Heart left ventricle (tissue), 13 donors: ENCODE measurements at regions not wholly inside any gene's neighbourhood (a gene's known extent, or its start where the extent isn't known, plus 50 kb on each side); places are given as distances from the start of the nearest gene placed in this dataset.

Experiments used
- POLR2A ChIP-seq, 2 donors: fragments of 450-650 bp; IDR thresholded peaks; one replicate each; pipeline ENCODE4 v1.6.1; 2017; ENCODE audit warnings: antibody characterized with exemption in 2 of 2, mild to moderate bottlenecking in 2 of 2, moderate library complexity in 2 of 2
- TF ChIP-seq, protein P1 (sequence below), 12 donors: fragments of 200-600 bp; sonication (generic) in 4 of 12; IDR thresholded peaks; one replicate each; pipeline versions ENCODE4 v1.5.0 to v1.8.0; 2018 to 2022; ENCODE audit warnings: antibody characterized with exemption in 12 of 12, mild to moderate bottlenecking in 5 of 12
- donor health status: ischemic (EF 13 %, LVEDD 7.1; RV severe dilation, severe dysfunction).
- donor health status: DM: no; HTN: yes; CAD: no.
- donor health status: DM: no; HTN: no; CAD: no.
- donor health status: ischemic (EF 25% LVEDD 6.9; RV normal size, moderate dysfunction).
- donor health status: ischemic (EF 25% LVEDD 5.7; RV mildly dilated, moderate dysfunction).
- donor health status: ischemic (EF 35%, LVEDD 5.7; RV mildly dilated, moderate dysfunction).
- donor health status: nonischemic (EF 11% LVEDD 7.7; RV severe dilation, severe dysfunction).
- donor health status: DM: yes; HTN: yes; CAD: no.
- donor health status: PGD.
- donor health status: ischemic (EF 29% LVEDD 5.4; RV normal size, mild dysfunction).
- donor health status: nonischemic (EF 23%, LVEDD 6.1; RV moderate dilation, normal function).

DNA sequence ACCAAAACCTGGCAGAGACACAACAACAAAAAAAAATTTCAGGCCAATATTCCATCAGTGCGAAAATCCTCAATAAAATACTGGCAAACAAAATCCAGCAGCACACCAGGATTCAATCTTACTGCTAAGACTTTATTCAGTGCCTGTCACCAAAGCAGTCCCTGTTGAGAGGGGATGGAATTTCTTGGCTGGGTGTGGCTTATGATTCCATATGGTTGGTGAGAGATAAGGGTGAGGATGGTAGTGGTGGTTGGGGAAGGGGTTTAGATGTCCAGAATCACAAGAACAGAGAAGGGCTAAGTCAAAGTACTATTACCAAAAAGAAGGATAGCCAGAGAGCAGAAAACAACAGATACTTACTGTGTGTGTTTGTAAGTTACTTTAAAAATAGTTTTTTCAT lies 152.8 kb upstream of the SLC35B3 start:
- TF ChIP-seq, protein P1, sequence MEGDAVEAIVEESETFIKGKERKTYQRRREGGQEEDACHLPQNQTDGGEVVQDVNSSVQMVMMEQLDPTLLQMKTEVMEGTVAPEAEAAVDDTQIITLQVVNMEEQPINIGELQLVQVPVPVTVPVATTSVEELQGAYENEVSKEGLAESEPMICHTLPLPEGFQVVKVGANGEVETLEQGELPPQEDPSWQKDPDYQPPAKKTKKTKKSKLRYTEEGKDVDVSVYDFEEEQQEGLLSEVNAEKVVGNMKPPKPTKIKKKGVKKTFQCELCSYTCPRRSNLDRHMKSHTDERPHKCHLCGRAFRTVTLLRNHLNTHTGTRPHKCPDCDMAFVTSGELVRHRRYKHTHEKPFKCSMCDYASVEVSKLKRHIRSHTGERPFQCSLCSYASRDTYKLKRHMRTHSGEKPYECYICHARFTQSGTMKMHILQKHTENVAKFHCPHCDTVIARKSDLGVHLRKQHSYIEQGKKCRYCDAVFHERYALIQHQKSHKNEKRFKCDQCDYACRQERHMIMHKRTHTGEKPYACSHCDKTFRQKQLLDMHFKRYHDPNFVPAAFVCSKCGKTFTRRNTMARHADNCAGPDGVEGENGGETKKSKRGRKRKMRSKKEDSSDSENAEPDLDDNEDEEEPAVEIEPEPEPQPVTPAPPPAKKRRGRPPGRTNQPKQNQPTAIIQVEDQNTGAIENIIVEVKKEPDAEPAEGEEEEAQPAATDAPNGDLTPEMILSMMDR (IDR thresholded peaks at IDR 0.05) = no peak
- TF ChIP-seq POLR2A (IDR thresholded peaks at IDR 0.05) = no peak
